Right kidney (tissue), 1 donor: ENCODE measurements at regions not wholly inside any gene's neighbourhood (a gene's known extent, or its start where the extent isn't known, plus 50 kb on each side); places are given as distances from the start of the nearest gene placed in this dataset.

ENCODE experiments used
- DNase-seq: peaks from one replicate; pipeline ENCODE4 v3.0.0-alpha.2; 2016

- no peak for DNase-seq
These were observed 1534.4 kb upstream of the PIK3C3 start for GRCh38 chr18:40420675-40421074.

- no peak for DNase-seq
These were observed 1537.5 kb upstream of the PIK3C3 start for GRCh38 chr18:40417501-40417900.

- DNase-seq: no peak
These were observed 1539.2 kb upstream of the PIK3C3 start for GRCh38 chr18:40415821-40416220.

GRCh38 chr18:40415176-40415791, 1539.8 kb upstream of the PIK3C3 start:
- DNase-seq: no peak

- DNase-seq: no peak
These were observed 1540.8 kb upstream of the PIK3C3 start for GRCh38 chr18:40414155-40414754.

- no peak for DNase-seq
These were observed 1541.9 kb upstream of the PIK3C3 start for GRCh38 chr18:40413160-40413559.

GRCh38 chr18:40412410-40412809, 1542.6 kb upstream of the PIK3C3 start:
- no peak for DNase-seq

GRCh38 chr18:40407909-40408308, 1547.1 kb upstream of the PIK3C3 start:
- DNase-seq: no peak

GRCh38 chr18:40404284-40404683, 1550.8 kb upstream of the PIK3C3 start:
- DNase-seq: no peak

GRCh38 chr18:40402052-40402451, 1553.0 kb upstream of the PIK3C3 start:
- no peak for DNase-seq

- DNase-seq: no peak
These were observed 1566.9 kb upstream of the PIK3C3 start for GRCh38 chr18:40388121-40388520.

GRCh38 chr18:40387130-40387787, 1567.8 kb upstream of the PIK3C3 start:
- no peak for DNase-seq

GRCh38 chr18:40382197-40382596, 1572.8 kb upstream of the PIK3C3 start:
- no peak for DNase-seq

- no peak for DNase-seq
These were observed 1574.2 kb upstream of the PIK3C3 start for GRCh38 chr18:40380686-40381439.

- peak; percentile 4 for DNase-seq
These were observed 1579.2 kb upstream of the PIK3C3 start for GRCh38 chr18:40375837-40376236.

- DNase-seq: no peak
These were observed 1583.4 kb upstream of the PIK3C3 start for GRCh38 chr18:40371673-40372072.

- DNase-seq: no peak
These were observed 1587.5 kb upstream of the PIK3C3 start for GRCh38 chr18:40367576-40367975.

- DNase-seq: no peak
These were observed 1588.5 kb upstream of the PIK3C3 start for GRCh38 chr18:40366521-40366920.

- no peak for DNase-seq
These were observed 1589.5 kb upstream of the PIK3C3 start for GRCh38 chr18:40365526-40365925.

GRCh38 chr18:40360558-40360957, 1594.5 kb upstream of the PIK3C3 start:
- DNase-seq: no peak

GRCh38 chr18:40357536-40357935, 1597.5 kb upstream of the PIK3C3 start:
- no peak for DNase-seq

GRCh38 chr18:40356168-40356567, 1598.9 kb upstream of the PIK3C3 start:
- no peak for DNase-seq

- DNase-seq: no peak
These were observed 1599.3 kb upstream of the PIK3C3 start for GRCh38 chr18:40355726-40356125.
